ENCODE measurements at regions not wholly inside any gene's neighbourhood (a gene's known extent, or its start where the extent isn't known, plus 50 kb on each side); places are given as distances from the start of the nearest gene placed in this dataset.

DNA sequence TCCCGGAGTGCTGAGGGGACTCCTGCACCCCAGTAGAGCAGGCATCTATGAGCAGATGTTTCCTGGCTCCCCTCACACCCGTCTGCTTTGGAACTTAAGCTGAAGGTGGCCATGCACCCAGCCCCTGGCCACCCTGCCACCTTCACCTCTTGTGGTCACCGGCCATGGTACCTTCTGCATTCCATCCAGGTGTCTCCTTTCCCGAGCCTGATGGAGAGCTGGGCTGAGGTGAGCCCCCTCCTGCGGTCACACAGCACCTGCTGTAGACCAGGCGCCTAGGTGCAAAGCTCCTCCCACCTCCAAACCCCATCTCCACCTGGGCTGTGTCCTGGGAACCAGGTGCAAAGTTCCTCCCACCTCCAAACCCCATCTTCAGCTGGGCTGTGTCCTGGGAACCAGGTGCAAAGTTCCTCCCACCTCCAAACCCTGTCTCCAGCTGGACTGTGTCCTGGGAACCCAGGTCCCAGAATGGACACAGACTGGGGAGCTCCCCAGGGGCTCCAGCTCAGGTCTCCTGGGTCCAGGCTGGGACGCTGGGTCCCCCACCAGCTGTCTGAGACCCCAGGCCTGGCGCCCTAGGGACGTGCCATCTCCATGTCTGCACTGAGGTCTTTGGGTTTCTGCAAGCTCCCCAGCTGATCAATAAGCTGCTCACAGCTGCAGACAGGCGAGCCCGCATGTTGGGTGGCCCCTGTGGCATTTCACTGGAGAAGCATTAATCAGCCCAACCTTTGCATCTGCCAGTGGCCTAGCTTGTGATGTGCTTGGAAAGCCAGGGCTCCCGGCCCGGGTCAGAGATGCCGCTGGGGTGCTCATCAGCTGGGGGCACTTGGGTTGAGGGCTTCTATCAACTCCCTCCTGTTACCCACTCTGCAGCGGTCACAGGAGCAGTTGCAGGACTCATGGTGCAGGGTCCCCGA, 61.2 kb upstream of the INPP5A start:
- no peak for ATAC-seq
- intact Hi-C loops (cut with DNase I) = no loop called here
- TF ChIP-seq POLR2A (IDR thresholded peaks at IDR 0.05) (no peak), CTCF (IDR thresholded peaks at IDR 0.05) (no peak)
- peak in 1 of 4 donors; percentile 6 for DNase-seq
- WGBS, 2 donors = 62 to 68% methylated on average over 11 to 14 of the region's 16 CpGs
- H3K4me3 ChIP-seq = no peak overlapping the region
- no peaks in the 10 kb centered on the region for H3K4me1 ChIP-seq
- H3K27ac ChIP-seq = no peak overlapping the region
- H3K36me3 ChIP-seq (replicated peaks in 1 of 2; ENCODE audit: insufficient read depth in 1 of 2, low read depth in 2 of 2) = no peaks in the 10 kb centered on the region
- no peaks in the 10 kb centered on the region for H3K27me3 ChIP-seq
- H3K9me3 ChIP-seq = no peaks in the 10 kb centered on the region

DNA sequence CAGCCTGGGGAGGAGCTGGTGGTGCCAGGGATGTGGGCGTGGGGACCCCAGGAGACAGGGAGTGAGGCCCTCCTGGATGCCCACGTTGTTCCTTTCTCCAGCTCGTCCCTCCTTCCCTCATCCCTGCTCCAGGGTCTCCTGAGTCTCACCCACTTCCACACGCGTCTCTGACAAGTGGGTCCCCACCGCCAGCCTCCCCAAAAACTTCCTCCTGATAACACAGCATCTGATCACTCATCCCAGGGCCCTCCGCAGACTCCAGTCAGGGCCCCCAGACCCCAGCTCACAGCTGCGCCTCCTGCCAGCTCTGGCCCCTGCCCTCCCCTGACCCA, 60.6 kb upstream of the INPP5A start:
- 72 to 83% methylated on average over 7 to 8 of the region's 8 CpGs for WGBS, 2 donors
- ATAC-seq (no peak), DNase-seq (peak in 2 of 4 donors; percentile 6 to 8)
- intact Hi-C loops (cut with DNase I) = no loop called here
- H3K4me1 ChIP-seq = peaks cover 5% of the 10 kb centered on the region
- no peak overlapping the region for H3K4me3 ChIP-seq
- no peaks in the 10 kb centered on the region for H3K9me3 ChIP-seq
- H3K27ac ChIP-seq = no peak overlapping the region
- TF ChIP-seq POLR2A (IDR thresholded peaks at IDR 0.05) = no peak
- TF ChIP-seq CTCF (IDR thresholded peaks at IDR 0.05) = no peak
- H3K27me3 ChIP-seq = no peaks in the 10 kb centered on the region
- no peaks in the 10 kb centered on the region for H3K36me3 ChIP-seq (replicated peaks in 1 of 2; ENCODE audit: insufficient read depth in 1 of 2, low read depth in 2 of 2)

GRCh38 chr10:132477398-132478340, 59.9 kb upstream of the INPP5A start:
- ATAC-seq = no peak
- H3K4me3 ChIP-seq = no peak overlapping the region
- H3K36me3 ChIP-seq (replicated peaks in 1 of 2; ENCODE audit: insufficient read depth in 1 of 2, low read depth in 2 of 2) = no peaks in the 10 kb centered on the region
- H3K27ac ChIP-seq = no peak overlapping the region
- peaks cover 6% of the 10 kb centered on the region for H3K4me1 ChIP-seq
- intact Hi-C loops (cut with DNase I) = no loop called here
- no peaks in the 10 kb centered on the region for H3K27me3 ChIP-seq
- H3K9me3 ChIP-seq = no peaks in the 10 kb centered on the region
- TF ChIP-seq CTCF (IDR thresholded peaks at IDR 0.05) = no peak
- no peak for TF ChIP-seq POLR2A (IDR thresholded peaks at IDR 0.05)
- 83 to 91% methylated on average over 6 to 18 of the region's 23 CpGs for whole genome bisulfite sequencing, 2 donors
- DNase-seq = peak in 2 of 4 donors; percentile 8 to 9

GRCh38 chr10:132478341-132479023, 59.1 kb upstream of the INPP5A start:
- Histone ChIP-seq H3K36me3 (replicated peaks in 1 of 2; ENCODE audit: insufficient read depth in 1 of 2, low read depth in 2 of 2) (no peaks in the 10 kb centered on the region), H3K27me3 (no peaks in the 10 kb centered on the region), H3K4me3 (no peak overlapping the region), H3K9me3 (no peaks in the 10 kb centered on the region), H3K27ac (no peak overlapping the region), H3K4me1 (peaks cover 6% of the 10 kb centered on the region)
- TF ChIP-seq CTCF (IDR thresholded peaks at IDR 0.05) (no peak), POLR2A (IDR thresholded peaks at IDR 0.05) (no peak)
- 81 to 82% methylated on average over 7 to 18 of the region's 18 CpGs for WGBS, 2 donors
- ATAC-seq = no peak
- intact Hi-C loops (cut with DNase I) = no loop called here
- peak in 1 of 4 donors; percentile 9 for DNase-seq
